ENCODE measurements at regions not wholly inside any gene's neighbourhood (a gene's known extent, or its start where the extent isn't known, plus 50 kb on each side); places are given as distances from the start of the nearest gene placed in this dataset.

DNA sequence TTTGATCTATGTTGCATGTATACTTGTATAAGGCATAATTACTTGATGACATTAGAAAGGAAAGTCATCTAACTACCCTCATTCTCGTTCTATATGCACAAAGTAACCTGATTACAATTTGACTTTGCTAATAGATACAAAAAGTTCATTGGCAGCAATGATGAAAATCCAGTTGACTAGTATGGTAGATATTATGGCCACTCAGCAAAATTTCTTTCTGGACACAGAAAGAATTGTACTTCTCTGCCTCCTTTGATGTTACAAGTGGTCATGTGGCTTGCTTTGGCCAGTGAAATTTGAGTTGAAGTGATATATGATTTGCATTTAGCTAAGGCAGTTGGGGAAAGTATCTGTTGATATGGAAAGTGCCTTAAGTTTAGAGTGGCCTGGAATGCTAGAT is 723.7 kb upstream of the ARRDC3 start:
- no peak for TF ChIP-seq CTCF (conservative IDR thresholded peaks at IDR 0.05 in 1 of 2, IDR thresholded peaks at IDR 0.05 in 1 of 2; ENCODE audit: low read depth in 1 of 2, low read length in 2 of 2)
- TF ChIP-seq EZH2 (IDR thresholded peaks at IDR 0.05; ENCODE audit: low read length, missing control alignments): no peak

All from fibroblast of lung (primary cell).